ENCODE measurements at regions not wholly inside any gene's neighbourhood (a gene's known extent, or its start where the extent isn't known, plus 50 kb on each side); places are given as distances from the start of the nearest gene placed in this dataset.

DNA sequence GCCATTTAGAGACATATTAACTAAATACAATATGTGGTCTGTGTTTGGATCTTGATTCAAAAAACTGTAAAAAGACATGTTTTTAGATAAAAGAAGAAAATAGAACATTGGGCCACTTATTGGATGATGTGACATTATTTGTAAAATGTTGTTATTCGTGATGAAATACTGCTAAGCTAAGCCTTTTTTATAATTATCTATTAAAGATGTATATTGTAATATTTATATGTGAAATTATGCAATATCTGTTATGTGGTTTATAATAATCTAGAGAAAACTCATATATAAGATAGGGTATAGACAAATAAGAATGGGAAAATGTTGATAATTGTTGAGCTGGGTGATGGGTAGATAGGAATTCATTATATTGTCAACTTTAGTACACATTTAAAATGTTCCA, 82.0 kb upstream of the RGS1 start:
- TF ChIP-seq, protein P1, sequence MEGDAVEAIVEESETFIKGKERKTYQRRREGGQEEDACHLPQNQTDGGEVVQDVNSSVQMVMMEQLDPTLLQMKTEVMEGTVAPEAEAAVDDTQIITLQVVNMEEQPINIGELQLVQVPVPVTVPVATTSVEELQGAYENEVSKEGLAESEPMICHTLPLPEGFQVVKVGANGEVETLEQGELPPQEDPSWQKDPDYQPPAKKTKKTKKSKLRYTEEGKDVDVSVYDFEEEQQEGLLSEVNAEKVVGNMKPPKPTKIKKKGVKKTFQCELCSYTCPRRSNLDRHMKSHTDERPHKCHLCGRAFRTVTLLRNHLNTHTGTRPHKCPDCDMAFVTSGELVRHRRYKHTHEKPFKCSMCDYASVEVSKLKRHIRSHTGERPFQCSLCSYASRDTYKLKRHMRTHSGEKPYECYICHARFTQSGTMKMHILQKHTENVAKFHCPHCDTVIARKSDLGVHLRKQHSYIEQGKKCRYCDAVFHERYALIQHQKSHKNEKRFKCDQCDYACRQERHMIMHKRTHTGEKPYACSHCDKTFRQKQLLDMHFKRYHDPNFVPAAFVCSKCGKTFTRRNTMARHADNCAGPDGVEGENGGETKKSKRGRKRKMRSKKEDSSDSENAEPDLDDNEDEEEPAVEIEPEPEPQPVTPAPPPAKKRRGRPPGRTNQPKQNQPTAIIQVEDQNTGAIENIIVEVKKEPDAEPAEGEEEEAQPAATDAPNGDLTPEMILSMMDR (IDR thresholded peaks at IDR 0.05), result no peak
- TF ChIP-seq POLR2AphosphoS5 (IDR thresholded peaks at IDR 0.05) (no peak), POLR2A (IDR thresholded peaks at IDR 0.05) (no peak), EP300 (IDR thresholded peaks at IDR 0.05) (no peak)

Data from upper lobe of left lung (tissue), 4 donors.